ENCODE measurements at regions not wholly inside any gene's neighbourhood (a gene's known extent, or its start where the extent isn't known, plus 50 kb on each side); places are given as distances from the start of the nearest gene placed in this dataset.

DNA sequence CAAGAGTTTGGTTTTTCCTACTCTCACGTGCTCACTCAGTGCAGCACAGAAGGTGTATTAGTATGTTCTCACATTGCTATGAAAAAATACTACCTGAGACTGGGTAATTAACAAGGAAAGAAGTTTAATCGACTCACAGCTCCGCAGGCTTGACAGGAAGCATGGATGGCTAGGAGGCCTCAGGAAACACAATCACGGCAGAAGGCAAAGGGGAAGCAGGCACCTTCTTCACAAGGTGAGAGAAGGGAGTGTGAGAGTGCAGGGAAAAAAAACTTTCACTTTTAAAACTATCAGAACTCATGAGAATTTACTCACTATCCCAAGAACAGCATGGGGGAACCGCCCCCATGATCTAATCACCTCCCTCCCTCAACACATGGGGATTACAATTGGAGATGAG is 185.8 kb upstream of the TMPO start:
- TF ChIP-seq CTCF (IDR thresholded peaks at IDR 0.05) (no peak), POLR2A (IDR thresholded peaks at IDR 0.05) (no peak)

All from thyroid gland (tissue), 4 donors.